ENCODE measurements at regions not wholly inside any gene's neighbourhood (a gene's known extent, or its start where the extent isn't known, plus 50 kb on each side); places are given as distances from the start of the nearest gene placed in this dataset.

- no peaks in the 10 kb centered on the region for H3K27me3 Mint-ChIP-seq
- CTCF ChIA-PET = interaction anchor here (1.0 kb wide), 1 partner anchor 8 kb away, joined by 3 read pairs; no protein-coding TSS in a partner anchor
- TF ChIP-seq CTCF (IDR thresholded peaks at IDR 0.05) = no peak
- H3K36me3 Mint-ChIP-seq (ENCODE audit: low read depth) = no peaks in the 10 kb centered on the region
- no peak for ATAC-seq
- no peak overlapping the region for H3K27ac Mint-ChIP-seq
- no peak for DNase-seq
- H3K4me3 Mint-ChIP-seq = no peak overlapping the region
- H3K4me1 Mint-ChIP-seq (ENCODE audit: low read depth) = no peaks in the 10 kb centered on the region
- H3K9me3 Mint-ChIP-seq = no peaks in the 10 kb centered on the region
- intact Hi-C loops (cut with micrococcal nuclease) = no loop called here
- POLR2A ChIA-PET = no interaction called here
These were observed 477.7 kb upstream of the SULF2 start for GRCh38 chr20:48262955-48263354.

GRCh38 chr20:48262466-48262865, 477.2 kb upstream of the SULF2 start:
- Mint-ChIP-seq H3K4me1 (ENCODE audit: low read depth) (no peaks in the 10 kb centered on the region), H3K9me3 (no peaks in the 10 kb centered on the region), H3K36me3 (ENCODE audit: low read depth) (no peaks in the 10 kb centered on the region), H3K27me3 (no peaks in the 10 kb centered on the region), H3K4me3 (no peak overlapping the region), H3K27ac (no peak overlapping the region)
- POLR2A ChIA-PET = no interaction called here
- no peak for TF ChIP-seq CTCF (IDR thresholded peaks at IDR 0.05)
- intact Hi-C loops (cut with micrococcal nuclease) = no loop called here
- CTCF ChIA-PET = no interaction called here
- ATAC-seq (no peak), DNase-seq (no peak)

GRCh38 chr20:48261398-48261910, 476.2 kb upstream of the SULF2 start:
- Mint-ChIP-seq H3K36me3 (ENCODE audit: low read depth) (no peaks in the 10 kb centered on the region), H3K27ac (no peak overlapping the region), H3K9me3 (no peaks in the 10 kb centered on the region), H3K27me3 (no peaks in the 10 kb centered on the region), H3K4me1 (ENCODE audit: low read depth) (no peaks in the 10 kb centered on the region), H3K4me3 (no peak overlapping the region)
- TF ChIP-seq CTCF (IDR thresholded peaks at IDR 0.05) = no peak
- ATAC-seq = no peak
- DNase-seq = no peak
- POLR2A ChIA-PET = no interaction called here
- intact Hi-C loops (cut with micrococcal nuclease) = no loop called here
- CTCF ChIA-PET = no interaction called here

GRCh38 chr20:48260129-48260756, 475.0 kb upstream of the SULF2 start:
- Mint-ChIP-seq H3K27me3 (no peaks in the 10 kb centered on the region), H3K4me3 (no peak overlapping the region), H3K4me1 (ENCODE audit: low read depth) (no peaks in the 10 kb centered on the region), H3K36me3 (ENCODE audit: low read depth) (no peaks in the 10 kb centered on the region), H3K27ac (no peak overlapping the region), H3K9me3 (peaks cover 6% of the 10 kb centered on the region)
- ATAC-seq (no peak), DNase-seq (no peak)
- POLR2A ChIA-PET = no interaction called here
- TF ChIP-seq CTCF (IDR thresholded peaks at IDR 0.05) = no peak
- intact Hi-C loops (cut with micrococcal nuclease) = no loop called here
- CTCF ChIA-PET = no interaction called here

GRCh38 chr20:48259456-48259855, 474.2 kb upstream of the SULF2 start:
- DNase-seq = no peak
- TF ChIP-seq CTCF (IDR thresholded peaks at IDR 0.05) = no peak
- intact Hi-C loops (cut with micrococcal nuclease) = no loop called here
- Mint-ChIP-seq H3K4me3 (no peak overlapping the region), H3K9me3 (peaks cover 6% of the 10 kb centered on the region), H3K27ac (no peak overlapping the region), H3K36me3 (ENCODE audit: low read depth) (no peaks in the 10 kb centered on the region), H3K27me3 (no peaks in the 10 kb centered on the region), H3K4me1 (ENCODE audit: low read depth) (no peaks in the 10 kb centered on the region)
- CTCF ChIA-PET = no interaction called here
- POLR2A ChIA-PET = no interaction called here
- no peak for ATAC-seq
